ENCODE measurements at regions not wholly inside any gene's neighbourhood (a gene's known extent, or its start where the extent isn't known, plus 50 kb on each side); places are given as distances from the start of the nearest gene placed in this dataset.
"Not testable (repeated sequence)": the region's sequence is repeated elsewhere in the genome, so short reads cannot be mapped to it uniquely, and the experiment has no call there.

GRCh38 chr1:182251561-182251960, 140.0 kb downstream of the GLUL start:
- no peaks in the 10 kb centered on the region for H3K27me3 ChIP-seq (ENCODE audit: low read depth)
- intact Hi-C loops (cut with DNase I), result no loop called here
- no peak for ATAC-seq
- H3K9me3 ChIP-seq, result no peaks in the 10 kb centered on the region
- H3K4me1 ChIP-seq, result no peaks in the 10 kb centered on the region
- TF ChIP-seq, protein P1, sequence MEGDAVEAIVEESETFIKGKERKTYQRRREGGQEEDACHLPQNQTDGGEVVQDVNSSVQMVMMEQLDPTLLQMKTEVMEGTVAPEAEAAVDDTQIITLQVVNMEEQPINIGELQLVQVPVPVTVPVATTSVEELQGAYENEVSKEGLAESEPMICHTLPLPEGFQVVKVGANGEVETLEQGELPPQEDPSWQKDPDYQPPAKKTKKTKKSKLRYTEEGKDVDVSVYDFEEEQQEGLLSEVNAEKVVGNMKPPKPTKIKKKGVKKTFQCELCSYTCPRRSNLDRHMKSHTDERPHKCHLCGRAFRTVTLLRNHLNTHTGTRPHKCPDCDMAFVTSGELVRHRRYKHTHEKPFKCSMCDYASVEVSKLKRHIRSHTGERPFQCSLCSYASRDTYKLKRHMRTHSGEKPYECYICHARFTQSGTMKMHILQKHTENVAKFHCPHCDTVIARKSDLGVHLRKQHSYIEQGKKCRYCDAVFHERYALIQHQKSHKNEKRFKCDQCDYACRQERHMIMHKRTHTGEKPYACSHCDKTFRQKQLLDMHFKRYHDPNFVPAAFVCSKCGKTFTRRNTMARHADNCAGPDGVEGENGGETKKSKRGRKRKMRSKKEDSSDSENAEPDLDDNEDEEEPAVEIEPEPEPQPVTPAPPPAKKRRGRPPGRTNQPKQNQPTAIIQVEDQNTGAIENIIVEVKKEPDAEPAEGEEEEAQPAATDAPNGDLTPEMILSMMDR (IDR thresholded peaks at IDR 0.05), result no peak
- no peak overlapping the region for H3K27ac ChIP-seq
- no peak for DNase-seq
- no peaks in the 10 kb centered on the region for H3K36me3 ChIP-seq
- H3K4me3 ChIP-seq, result no peak overlapping the region

- no peak overlapping the region for H3K4me3 ChIP-seq
- intact Hi-C loops (cut with DNase I), result no loop called here
- H3K27ac ChIP-seq, result no peak overlapping the region
- peak in 1 of 2 donors; percentile 63 for ATAC-seq
- H3K36me3 ChIP-seq, result no peaks in the 10 kb centered on the region
- H3K9me3 ChIP-seq, result no peaks in the 10 kb centered on the region
- H3K27me3 ChIP-seq (ENCODE audit: low read depth), result no peaks in the 10 kb centered on the region
- TF ChIP-seq, protein P1 (IDR thresholded peaks at IDR 0.05), result no peak
- H3K4me1 ChIP-seq, result no peaks in the 10 kb centered on the region
- no peak for DNase-seq
These were observed 142.4 kb downstream of the GLUL start for GRCh38 chr1:182249201-182249676.

- DNase-seq (no peak), ATAC-seq (no peak)
- no peaks in the 10 kb centered on the region for H3K36me3 ChIP-seq
- intact Hi-C loops (cut with DNase I), result no loop called here
- no peaks in the 10 kb centered on the region for H3K9me3 ChIP-seq
- H3K27ac ChIP-seq, result no peak overlapping the region
- no peaks in the 10 kb centered on the region for H3K27me3 ChIP-seq (ENCODE audit: low read depth)
- TF ChIP-seq, protein P1 (IDR thresholded peaks at IDR 0.05), result no peak
- no peaks in the 10 kb centered on the region for H3K4me1 ChIP-seq
- H3K4me3 ChIP-seq, result no peak overlapping the region
These were observed 142.9 kb downstream of the GLUL start for GRCh38 chr1:182248721-182249120.

DNA sequence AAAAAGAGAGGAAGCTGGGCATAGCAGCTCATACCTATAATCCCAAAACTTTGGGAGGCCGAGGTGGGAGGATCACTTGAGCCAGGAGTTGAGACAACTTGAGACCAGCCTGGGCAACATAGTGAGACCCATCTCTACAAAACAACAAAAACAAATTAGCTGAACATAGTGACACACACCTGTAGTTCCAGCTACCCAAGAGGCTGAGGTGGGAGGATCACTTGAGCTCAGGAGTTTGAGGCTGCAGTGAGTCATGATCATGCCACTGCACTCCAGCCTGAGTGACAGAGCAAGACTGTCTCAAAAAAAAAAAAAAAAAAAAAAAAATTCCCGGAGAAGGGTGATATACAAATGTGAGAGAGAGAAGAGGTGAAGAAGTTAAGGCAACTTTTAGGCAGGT, 143.8 kb downstream of the GLUL start:
- H3K27ac ChIP-seq; H3K27me3 ChIP-seq (ENCODE audit: low read depth); H3K4me1 ChIP-seq; H3K36me3 ChIP-seq; intact Hi-C loops (cut with DNase I); DNase-seq; ATAC-seq; H3K9me3 ChIP-seq; H3K4me3 ChIP-seq: not testable (repeated sequence)

GRCh38 chr1:182246783-182247182, 144.8 kb downstream of the GLUL start:
- DNase-seq (no peak), ATAC-seq (no peak)
- Histone ChIP-seq H3K4me3 (no peak overlapping the region), H3K27ac (no peak overlapping the region), H3K9me3 (no peaks in the 10 kb centered on the region), H3K27me3 (ENCODE audit: low read depth) (no peaks in the 10 kb centered on the region), H3K36me3 (no peaks in the 10 kb centered on the region), H3K4me1 (no peaks in the 10 kb centered on the region)
- TF ChIP-seq, protein P1 (IDR thresholded peaks at IDR 0.05), result no peak
- intact Hi-C loops (cut with DNase I), result no loop called here

GRCh38 chr1:182245040-182245439, 146.6 kb downstream of the GLUL start:
- ATAC-seq (no peak), DNase-seq (no peak)
- Histone ChIP-seq H3K36me3 (no peaks in the 10 kb centered on the region), H3K27ac (no peak overlapping the region), H3K9me3 (no peaks in the 10 kb centered on the region), H3K27me3 (ENCODE audit: low read depth) (no peaks in the 10 kb centered on the region), H3K4me1 (no peaks in the 10 kb centered on the region), H3K4me3 (no peak overlapping the region)
- intact Hi-C loops (cut with DNase I), result no loop called here
- TF ChIP-seq, protein P1 (IDR thresholded peaks at IDR 0.05), result no peak
